Neural cell (in vitro differentiated cells): ENCODE measurements at regions not wholly inside any gene's neighbourhood (a gene's known extent, or its start where the extent isn't known, plus 50 kb on each side); places are given as distances from the start of the nearest gene placed in this dataset.

ENCODE experiments used
- H2AFZ ChIP-seq: fragments of 200-600, 300-800 bp; sonication (generic), shearing (Covaris generic); 2 replicates; pipeline ENCODE4 v1.6.0; 2014; ENCODE audit warnings: low read depth, mild to moderate bottlenecking, antibody characterized with exemption, low read length, moderate library complexity
- H3F3A ChIP-seq: fragments of 200-600 bp; shearing (Covaris generic); 2 replicates; pipeline ENCODE4 v1.6.1; 2016; ENCODE audit warnings: mild to moderate bottlenecking, moderate library complexity, mixed read lengths, antibody characterized with exemption, low read length; ENCODE audit not compliant: insufficient read depth, poor library complexity, severe bottlenecking
- H3K27ac ChIP-seq: fragments of 200-600, 300-800 bp; sonication (generic), shearing (Covaris generic); 2 replicates; pipeline ENCODE4 v1.5.1; 2014; ENCODE audit warnings: mild to moderate bottlenecking, low read length, moderate library complexity
- H3K27me3 ChIP-seq: fragments of 300-800, 200-600 bp; sonication (generic), shearing (Covaris generic); 2 replicates; pipeline ENCODE4 v1.6.0; 2014; ENCODE audit warnings: mild to moderate bottlenecking, low read depth, low read length, moderate library complexity; ENCODE audit not compliant: insufficient read depth
- H3K36me3 ChIP-seq: fragments of 300-800, 200-600 bp; sonication (generic), shearing (Covaris generic); 2 replicates; pipeline ENCODE4 v1.5.1; 2014; ENCODE audit warnings: mild to moderate bottlenecking, antibody characterized with exemption, low read length, moderate library complexity; ENCODE audit not compliant: insufficient read depth
- H3K4me2 ChIP-seq: fragments of 300-800, 200-600 bp; sonication (generic), shearing (Covaris generic); 2 replicates; pipeline ENCODE4 v1.6.0; 2014; ENCODE audit warnings: mild to moderate bottlenecking, low read length
- H3K4me3 ChIP-seq: fragments of 300-800, 200-600 bp; sonication (generic), shearing (Covaris generic); 2 replicates; pipeline ENCODE4 v1.5.1; 2014; ENCODE audit warnings: mild to moderate bottlenecking, low read length, moderate library complexity
- H3K79me2 ChIP-seq: fragments of 200-600 bp; shearing (Covaris generic); replicated peaks from 2 replicates; pipeline ENCODE4 v1.6.0; 2014; ENCODE audit warnings: mild to moderate bottlenecking, low read length, moderate library complexity; ENCODE audit not compliant: insufficient read depth
- H3K9ac ChIP-seq: fragments of 300-800, 200-600 bp; sonication (generic), shearing (Covaris generic); 2 replicates; pipeline ENCODE4 v1.6.1; 2016; ENCODE audit warnings: mild to moderate bottlenecking, low read length, mixed read lengths
- H3K9me2 ChIP-seq: fragments of 200-600 bp; shearing (Covaris generic); 2 replicates; pipeline ENCODE4 v1.6.1; 2016; ENCODE audit warnings: mild to moderate bottlenecking, low read length, mixed read lengths; ENCODE audit not compliant: insufficient read depth
- H3K9me3 ChIP-seq: fragments of 200-600, 300-800 bp; sonication (generic), shearing (Covaris generic); 2 replicates; pipeline ENCODE4 v1.6.1; 2016; ENCODE audit warnings: mild to moderate bottlenecking, mixed run types, low read length, moderate library complexity, mixed read lengths
- H4K20me1 ChIP-seq: fragments of 200-600 bp; shearing (Covaris generic); 2 replicates; pipeline ENCODE4 v1.6.1; 2016; ENCODE audit warnings: mild to moderate bottlenecking, mixed run types; ENCODE audit not compliant: insufficient read depth
- EP300 ChIP-seq: fragments of 450-650 bp; conservative IDR thresholded peaks from 2 replicates; pipeline ENCODE4 v1.6.1; 2014; ENCODE audit warnings: antibody characterized with exemption, mild to moderate bottlenecking, moderate library complexity; ENCODE audit not compliant: poor library complexity, severe bottlenecking
- EZH2 ChIP-seq: fragments of 200-600, 300-800 bp; shearing (Covaris generic), sonication (generic); IDR thresholded peaks from 2 replicates; pipeline ENCODE4 v1.6.1; 2014; ENCODE audit warnings: antibody characterized with exemption, low read length, borderline replicate concordance, mild to moderate bottlenecking; ENCODE audit not compliant: insufficient read depth, poor library complexity, severe bottlenecking
- MXI1 ChIP-seq: fragments of 450-650 bp; conservative IDR thresholded peaks from 2 replicates; pipeline ENCODE4 v1.6.1; 2014; ENCODE audit warnings: antibody characterized with exemption, mild to moderate bottlenecking; ENCODE audit not compliant: poor library complexity, severe bottlenecking
- POLR2AphosphoS5 ChIP-seq: IDR thresholded peaks from 2 replicates; pipeline ENCODE4 v1.6.1; 2012
- RAD21 ChIP-seq: fragments of 450-650 bp; conservative IDR thresholded peaks from 2 replicates; pipeline ENCODE4 v1.6.1; 2014; ENCODE audit warnings: antibody characterized with exemption, mild to moderate bottlenecking, moderate library complexity
- REST ChIP-seq: IDR thresholded peaks from 2 replicates; pipeline ENCODE4 v1.6.1; 2012; ENCODE audit warnings: borderline replicate concordance
- SMC3 ChIP-seq: fragments of 450-650 bp; conservative IDR thresholded peaks from 2 replicates; pipeline ENCODE4 v1.6.1; 2014; ENCODE audit warnings: antibody characterized with exemption, mild to moderate bottlenecking, moderate library complexity; ENCODE audit not compliant: poor library complexity
- TAF1 ChIP-seq: IDR thresholded peaks from 2 replicates; pipeline ENCODE4 v1.6.1; 2012; ENCODE audit warnings: low read depth
- TF ChIP-seq, protein P1 (sequence below): fragments of 450-650 bp; IDR thresholded peaks from 2 replicates; pipeline ENCODE4 v1.5.1; 2014; ENCODE audit warnings: antibody characterized with exemption, mild to moderate bottlenecking, moderate library complexity; ENCODE audit not compliant: poor library complexity, severe bottlenecking

GRCh38 chr15:31474059-31474868 is 147.6 kb downstream of the KLF13 start:
- Histone ChIP-seq H4K20me1 (no peaks in the 10 kb centered on the region), H3K9me3 (no peaks in the 10 kb centered on the region), H3K36me3 (no peaks in the 10 kb centered on the region), H3K4me2 (no peak overlapping the region), H2AFZ (no peak overlapping the region), H3K9ac (no peak overlapping the region), H3K27me3 (no peaks in the 10 kb centered on the region), H3K9me2 (no peaks in the 10 kb centered on the region), H3K4me3 (no peak overlapping the region), H3K79me2 (no peaks in the 10 kb centered on the region), H3F3A (no peaks in the 10 kb centered on the region), H3K27ac (no peak overlapping the region)
- no peak for TF ChIP-seq POLR2AphosphoS5
- no peak for TF ChIP-seq EP300
- TF ChIP-seq SMC3 = no peak
- TF ChIP-seq, protein P1, sequence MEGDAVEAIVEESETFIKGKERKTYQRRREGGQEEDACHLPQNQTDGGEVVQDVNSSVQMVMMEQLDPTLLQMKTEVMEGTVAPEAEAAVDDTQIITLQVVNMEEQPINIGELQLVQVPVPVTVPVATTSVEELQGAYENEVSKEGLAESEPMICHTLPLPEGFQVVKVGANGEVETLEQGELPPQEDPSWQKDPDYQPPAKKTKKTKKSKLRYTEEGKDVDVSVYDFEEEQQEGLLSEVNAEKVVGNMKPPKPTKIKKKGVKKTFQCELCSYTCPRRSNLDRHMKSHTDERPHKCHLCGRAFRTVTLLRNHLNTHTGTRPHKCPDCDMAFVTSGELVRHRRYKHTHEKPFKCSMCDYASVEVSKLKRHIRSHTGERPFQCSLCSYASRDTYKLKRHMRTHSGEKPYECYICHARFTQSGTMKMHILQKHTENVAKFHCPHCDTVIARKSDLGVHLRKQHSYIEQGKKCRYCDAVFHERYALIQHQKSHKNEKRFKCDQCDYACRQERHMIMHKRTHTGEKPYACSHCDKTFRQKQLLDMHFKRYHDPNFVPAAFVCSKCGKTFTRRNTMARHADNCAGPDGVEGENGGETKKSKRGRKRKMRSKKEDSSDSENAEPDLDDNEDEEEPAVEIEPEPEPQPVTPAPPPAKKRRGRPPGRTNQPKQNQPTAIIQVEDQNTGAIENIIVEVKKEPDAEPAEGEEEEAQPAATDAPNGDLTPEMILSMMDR = no peak
- TF ChIP-seq REST = no peak
- TF ChIP-seq EZH2 = no peak
- TF ChIP-seq TAF1 = no peak
- no peak for TF ChIP-seq RAD21
- TF ChIP-seq MXI1 = no peak

GRCh38 chr15:31476236-31476810 is 149.7 kb downstream of the KLF13 start:
- H3K36me3 ChIP-seq = no peaks in the 10 kb centered on the region
- H3F3A ChIP-seq = no peaks in the 10 kb centered on the region
- H3K79me2 ChIP-seq = no peaks in the 10 kb centered on the region
- no peak for TF ChIP-seq EP300
- no peak for TF ChIP-seq POLR2AphosphoS5
- TF ChIP-seq, protein P1 = no peak
- TF ChIP-seq EZH2 = no peak
- H2AFZ ChIP-seq = no peak overlapping the region
- H3K27me3 ChIP-seq = peaks cover 15% of the 10 kb centered on the region
- no peak overlapping the region for H3K27ac ChIP-seq
- H3K9ac ChIP-seq = no peak overlapping the region
- no peaks in the 10 kb centered on the region for H4K20me1 ChIP-seq
- no peaks in the 10 kb centered on the region for H3K9me2 ChIP-seq
- no peak overlapping the region for H3K4me2 ChIP-seq
- H3K9me3 ChIP-seq = no peaks in the 10 kb centered on the region
- H3K4me3 ChIP-seq = no peak overlapping the region
